ENCODE measurements at regions not wholly inside any gene's neighbourhood (a gene's known extent, or its start where the extent isn't known, plus 50 kb on each side); places are given as distances from the start of the nearest gene placed in this dataset.

GRCh38 chr20:24769878-24770627, 179.0 kb upstream of the CST7 start:
- no peak for DNase-seq
- Histone ChIP-seq H3K36me3 (no peaks in the 10 kb centered on the region), H3K9me3 (replicated peaks) (peaks cover under 1% of the 10 kb centered on the region), H3K4me1 (no peaks in the 10 kb centered on the region), H3K27me3 (ENCODE audit: low read depth) (peaks cover 65% of the 10 kb centered on the region), H3K27ac (replicated peaks) (no peak overlapping the region), H3K4me3 (no peak overlapping the region)
- intact Hi-C loops (cut with micrococcal nuclease): no loop called here
- TF ChIP-seq CTCF (IDR thresholded peaks at IDR 0.05; ENCODE audit: borderline replicate concordance): no peak

- DNase-seq: no peak
- Histone ChIP-seq H3K27ac (replicated peaks) (no peak overlapping the region), H3K27me3 (ENCODE audit: low read depth) (peaks cover 61% of the 10 kb centered on the region), H3K4me1 (no peaks in the 10 kb centered on the region), H3K4me3 (no peak overlapping the region), H3K36me3 (no peaks in the 10 kb centered on the region), H3K9me3 (replicated peaks) (peaks cover 9% of the 10 kb centered on the region)
- intact Hi-C loops (cut with micrococcal nuclease): no loop called here
- no peak for TF ChIP-seq CTCF (IDR thresholded peaks at IDR 0.05; ENCODE audit: borderline replicate concordance)
These were observed 178.2 kb upstream of the CST7 start for GRCh38 chr20:24770628-24771541.

- no peak for TF ChIP-seq CTCF (IDR thresholded peaks at IDR 0.05; ENCODE audit: borderline replicate concordance)
- Histone ChIP-seq H3K36me3 (no peaks in the 10 kb centered on the region), H3K4me3 (no peak overlapping the region), H3K4me1 (no peaks in the 10 kb centered on the region), H3K27me3 (ENCODE audit: low read depth) (peaks cover 68% of the 10 kb centered on the region), H3K9me3 (replicated peaks) (peaks cover 9% of the 10 kb centered on the region), H3K27ac (replicated peaks) (no peak overlapping the region)
- intact Hi-C loops (cut with micrococcal nuclease): no loop called here
- DNase-seq: no peak
These were observed 177.5 kb upstream of the CST7 start for GRCh38 chr20:24771542-24772061.

GRCh38 chr20:24772667-24773066, 176.4 kb upstream of the CST7 start:
- Histone ChIP-seq H3K27ac (replicated peaks) (no peak overlapping the region), H3K36me3 (no peaks in the 10 kb centered on the region), H3K9me3 (replicated peaks) (peaks cover 9% of the 10 kb centered on the region), H3K4me1 (no peaks in the 10 kb centered on the region), H3K27me3 (ENCODE audit: low read depth) (peaks cover 65% of the 10 kb centered on the region), H3K4me3 (no peak overlapping the region)
- intact Hi-C loops (cut with micrococcal nuclease): no loop called here
- TF ChIP-seq CTCF (IDR thresholded peaks at IDR 0.05; ENCODE audit: borderline replicate concordance): no peak
- DNase-seq: no peak

GRCh38 chr20:24773168-24773567, 175.9 kb upstream of the CST7 start:
- peaks cover 60% of the 10 kb centered on the region for H3K27me3 ChIP-seq (ENCODE audit: low read depth)
- no peak for TF ChIP-seq CTCF (IDR thresholded peaks at IDR 0.05; ENCODE audit: borderline replicate concordance)
- H3K4me1 ChIP-seq: no peaks in the 10 kb centered on the region
- H3K4me3 ChIP-seq: no peak overlapping the region
- H3K36me3 ChIP-seq: no peaks in the 10 kb centered on the region
- H3K27ac ChIP-seq (replicated peaks): no peak overlapping the region
- H3K9me3 ChIP-seq (replicated peaks): peaks cover 9% of the 10 kb centered on the region
- no peak for DNase-seq
- intact Hi-C loops (cut with micrococcal nuclease): no loop called here

Data from left ventricle myocardium inferior (tissue), 1 donor.